OCI-LY3 (cell line): ENCODE measurements at regions not wholly inside any gene's neighbourhood (a gene's known extent, or its start where the extent isn't known, plus 50 kb on each side); places are given as distances from the start of the nearest gene placed in this dataset.

Source experiments
- CTCF ChIP-seq: fragments of 200-600, 300-600 bp; sonication (generic); IDR thresholded peaks from 2 replicates; pipeline ENCODE4 v1.5.1; 2014; ENCODE audit warnings: antibody characterized with exemption, low read length, low read depth
- EZH2phosphoT487 ChIP-seq: fragments of 200-600 bp; shearing (Covaris generic); IDR thresholded peaks from 2 replicates; pipeline ENCODE4 v1.6.1; 2018; ENCODE audit warnings: antibody characterized with exemption, mixed run types, low read depth

GRCh38 chr1:209406168-209406567 is 177.3 kb upstream of the CAMK1G start:
- TF ChIP-seq CTCF = no peak
- TF ChIP-seq EZH2phosphoT487 = no peak
